ENCODE measurements at regions not wholly inside any gene's neighbourhood (a gene's known extent, or its start where the extent isn't known, plus 50 kb on each side); places are given as distances from the start of the nearest gene placed in this dataset.
"Not testable (repeated sequence)": the region's sequence is repeated elsewhere in the genome, so short reads cannot be mapped to it uniquely, and the experiment has no call there.

- FAIRE-seq: no peak
- no peak for DNase-seq (ENCODE audit: extremely low spot score, insufficient read length, low read depth)
These were observed 118.9 kb upstream of the SFSWAP start for GRCh38 chr12:131591714-131592709.

GRCh38 chr12:131592972-131593371 is 117.9 kb upstream of the SFSWAP start:
- DNase-seq (ENCODE audit: extremely low spot score, insufficient read length, low read depth) (peak; percentile 65), FAIRE-seq (peak; percentile 98)

GRCh38 chr12:131593406-131593805 is 117.5 kb upstream of the SFSWAP start:
- FAIRE-seq: peak; percentile 47
- DNase-seq (ENCODE audit: extremely low spot score, insufficient read length, low read depth): no peak

GRCh38 chr12:131596115-131596514 is 114.8 kb upstream of the SFSWAP start:
- FAIRE-seq: no peak
- no peak for DNase-seq (ENCODE audit: extremely low spot score, insufficient read length, low read depth)

GRCh38 chr12:131597333-131597732 is 113.6 kb upstream of the SFSWAP start:
- DNase-seq (ENCODE audit: extremely low spot score, insufficient read length, low read depth): no peak
- no peak for FAIRE-seq

- FAIRE-seq (no peak), DNase-seq (ENCODE audit: extremely low spot score, insufficient read length, low read depth) (no peak)
These were observed 112.2 kb upstream of the SFSWAP start for GRCh38 chr12:131598717-131599116.

- DNase-seq (ENCODE audit: extremely low spot score, insufficient read length, low read depth) (no peak), FAIRE-seq (no peak)
These were observed 111.4 kb upstream of the SFSWAP start for GRCh38 chr12:131599190-131600159.

GRCh38 chr12:131600160-131600532 is 110.7 kb upstream of the SFSWAP start:
- FAIRE-seq (no peak), DNase-seq (ENCODE audit: extremely low spot score, insufficient read length, low read depth) (no peak)

GRCh38 chr12:131601499-131601898 is 109.4 kb upstream of the SFSWAP start:
- FAIRE-seq; DNase-seq (ENCODE audit: extremely low spot score, insufficient read length, low read depth): not testable (repeated sequence)

GRCh38 chr12:131603106-131603938 is 107.6 kb upstream of the SFSWAP start:
- FAIRE-seq: peak; percentile 77
- no peak for DNase-seq (ENCODE audit: extremely low spot score, insufficient read length, low read depth)

GRCh38 chr12:131603939-131604795 is 106.7 kb upstream of the SFSWAP start:
- peak; percentile 79 for FAIRE-seq
- DNase-seq (ENCODE audit: extremely low spot score, insufficient read length, low read depth): no peak

- no peak for DNase-seq (ENCODE audit: extremely low spot score, insufficient read length, low read depth)
- FAIRE-seq: no peak
These were observed 106.0 kb upstream of the SFSWAP start for GRCh38 chr12:131604859-131605258.

- FAIRE-seq (no peak), DNase-seq (ENCODE audit: extremely low spot score, insufficient read length, low read depth) (no peak)
These were observed 105.5 kb upstream of the SFSWAP start for GRCh38 chr12:131605304-131605829.

GRCh38 chr12:131606218-131606901 is 104.5 kb upstream of the SFSWAP start:
- no peak for DNase-seq (ENCODE audit: extremely low spot score, insufficient read length, low read depth)
- FAIRE-seq: no peak

- DNase-seq (ENCODE audit: extremely low spot score, insufficient read length, low read depth) (no peak), FAIRE-seq (peak; percentile 91)
These were observed 103.0 kb upstream of the SFSWAP start for GRCh38 chr12:131607658-131608447.

- FAIRE-seq (peak; percentile 66), DNase-seq (ENCODE audit: extremely low spot score, insufficient read length, low read depth) (no peak)
These were observed 101.9 kb upstream of the SFSWAP start for GRCh38 chr12:131608740-131609690.

Data from GM18507 (cell line).